GM18498 (cell line): ENCODE measurements at regions not wholly inside any gene's neighbourhood (a gene's known extent, or its start where the extent isn't known, plus 50 kb on each side); places are given as distances from the start of the nearest gene placed in this dataset.
"Not testable (repeated sequence)": the region's sequence is repeated elsewhere in the genome, so short reads cannot be mapped to it uniquely, and the experiment has no call there.

Source experiments
- ATAC-seq: cut with Tn5 transposase; IDR thresholded peaks from one replicate; pipeline ENCODE4 v1.9.1; 2021; ENCODE audit warnings: mild to moderate bottlenecking, moderate library complexity; ENCODE audit not compliant: unreplicated experiment

GRCh38 chr3:88657459-88657858, 450.0 kb upstream of the EPHA3 start:
- no peak for ATAC-seq

GRCh38 chr3:88661433-88661824, 446.0 kb upstream of the EPHA3 start:
- no peak for ATAC-seq

GRCh38 chr3:88668180-88668579, 439.2 kb upstream of the EPHA3 start:
- no peak for ATAC-seq

GRCh38 chr3:88671573-88671972, 435.8 kb upstream of the EPHA3 start:
- no peak for ATAC-seq

- ATAC-seq: no peak
Observed at GRCh38 chr3:88677298-88677697, 430.1 kb upstream of the EPHA3 start.

- ATAC-seq: no peak
Observed at GRCh38 chr3:88678747-88679146, 428.7 kb upstream of the EPHA3 start.

- ATAC-seq: no peak
Observed at GRCh38 chr3:88690287-88690686, 417.1 kb upstream of the EPHA3 start.

GRCh38 chr3:88691081-88691480, 416.3 kb upstream of the EPHA3 start:
- ATAC-seq: no peak

GRCh38 chr3:88703501-88704059, 403.8 kb upstream of the EPHA3 start:
- ATAC-seq: no peak

- no peak for ATAC-seq
Observed at GRCh38 chr3:88704338-88704737, 403.1 kb upstream of the EPHA3 start.

- ATAC-seq: no peak
Observed at GRCh38 chr3:88707837-88708236, 399.6 kb upstream of the EPHA3 start.

GRCh38 chr3:88712552-88712951, 394.9 kb upstream of the EPHA3 start:
- ATAC-seq: no peak

- no peak for ATAC-seq
Observed at GRCh38 chr3:88713233-88713691, 394.2 kb upstream of the EPHA3 start.

- ATAC-seq: no peak
Observed at GRCh38 chr3:88725440-88726165, 381.8 kb upstream of the EPHA3 start.

- ATAC-seq: no peak
Observed at GRCh38 chr3:88732186-88732585, 375.2 kb upstream of the EPHA3 start.

- no peak for ATAC-seq
Observed at GRCh38 chr3:88742106-88742505, 365.3 kb upstream of the EPHA3 start.

- no peak for ATAC-seq
Observed at GRCh38 chr3:88742674-88743507, 364.5 kb upstream of the EPHA3 start.

GRCh38 chr3:88744896-88745295, 362.5 kb upstream of the EPHA3 start:
- no peak for ATAC-seq

- ATAC-seq: not testable (repeated sequence)
Observed at GRCh38 chr3:88747145-88747544, 360.3 kb upstream of the EPHA3 start.

GRCh38 chr3:88758676-88759075, 348.7 kb upstream of the EPHA3 start:
- ATAC-seq: no peak

GRCh38 chr3:88767746-88768145, 339.7 kb upstream of the EPHA3 start:
- ATAC-seq: no peak

- no peak for ATAC-seq
Observed at GRCh38 chr3:88773766-88774165, 333.7 kb upstream of the EPHA3 start.
